ENCODE measurements at regions not wholly inside any gene's neighbourhood (a gene's known extent, or its start where the extent isn't known, plus 50 kb on each side); places are given as distances from the start of the nearest gene placed in this dataset.
"Not testable (repeated sequence)": the region's sequence is repeated elsewhere in the genome, so short reads cannot be mapped to it uniquely, and the experiment has no call there.

- no peak for DNase-seq
These were observed 59.9 kb downstream of the GPR65 start for GRCh38 chr14:88064841-88065240.

- no peak for DNase-seq
These were observed 64.7 kb downstream of the GPR65 start for GRCh38 chr14:88069677-88070076.

GRCh38 chr14:88075269-88075981, 70.5 kb downstream of the GPR65 start:
- DNase-seq = no peak

GRCh38 chr14:88078525-88078924, 73.6 kb downstream of the GPR65 start:
- DNase-seq = no peak

DNA sequence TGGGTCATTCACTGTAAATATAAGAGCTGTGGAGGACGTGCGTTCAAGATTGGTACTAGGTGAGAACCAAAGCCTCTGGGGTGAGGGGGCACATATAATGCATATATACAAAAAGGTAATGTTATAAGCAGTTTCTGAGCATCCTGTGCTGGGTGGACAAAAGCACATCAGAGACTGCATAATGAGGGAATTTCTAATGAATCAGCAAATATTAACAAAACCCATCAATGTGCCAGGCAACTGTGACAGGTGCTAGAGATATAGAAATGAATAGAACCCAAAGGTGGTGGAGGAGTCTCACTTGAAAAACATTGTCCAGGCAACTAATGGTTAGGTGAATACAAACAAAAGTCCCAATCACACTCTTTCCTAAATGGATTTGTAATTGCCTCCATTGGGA, 74.7 kb downstream of the GPR65 start:
- no peak for DNase-seq

GRCh38 chr14:88085736-88086135, 80.8 kb downstream of the GPR65 start:
- no peak for DNase-seq

- DNase-seq = no peak
These were observed 84.5 kb downstream of the GPR65 start for GRCh38 chr14:88089445-88089844.

DNA sequence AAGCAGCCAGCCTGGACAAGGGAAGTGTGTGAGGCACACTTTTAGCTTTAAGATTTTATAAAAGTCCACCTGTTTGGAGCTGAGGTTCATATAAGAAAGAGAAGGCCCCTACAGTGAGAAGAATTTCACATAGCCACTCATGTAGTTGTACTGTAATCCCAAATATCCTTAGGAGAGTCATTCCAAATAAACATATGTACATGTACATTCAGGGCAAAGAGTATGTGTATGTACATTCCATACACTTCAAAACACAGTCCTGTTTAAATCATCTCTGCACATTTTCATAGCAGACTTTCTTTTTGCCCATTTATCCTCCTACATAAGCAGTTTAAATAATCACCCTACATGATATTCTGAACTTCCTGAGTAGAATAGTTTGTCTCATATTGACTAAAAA, 87.6 kb downstream of the GPR65 start:
- no peak for DNase-seq

DNA sequence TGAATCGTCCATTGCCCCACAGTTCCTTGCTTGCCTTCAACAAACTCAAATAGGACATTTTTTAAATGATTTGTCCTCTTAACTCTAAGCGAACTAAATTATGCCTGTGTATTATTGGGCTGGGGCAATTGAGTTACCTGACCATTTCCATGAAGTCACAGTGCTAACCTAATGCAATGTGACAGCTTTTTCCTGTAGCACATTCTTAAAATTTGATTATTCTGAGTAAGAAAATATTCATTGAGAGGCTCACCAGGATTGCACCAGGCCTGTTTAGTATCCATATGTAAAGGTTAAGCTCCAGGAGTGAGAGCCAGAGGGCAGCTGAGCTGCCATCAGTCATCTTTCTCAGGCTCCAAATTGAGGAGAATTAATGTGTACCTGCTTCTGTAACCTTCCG, 90.9 kb downstream of the GPR65 start:
- no peak for DNase-seq

- DNase-seq = no peak
These were observed 93.2 kb downstream of the GPR65 start for GRCh38 chr14:88098163-88098562.

- DNase-seq = no peak
These were observed 99.8 kb downstream of the GPR65 start for GRCh38 chr14:88104710-88105109.

DNA sequence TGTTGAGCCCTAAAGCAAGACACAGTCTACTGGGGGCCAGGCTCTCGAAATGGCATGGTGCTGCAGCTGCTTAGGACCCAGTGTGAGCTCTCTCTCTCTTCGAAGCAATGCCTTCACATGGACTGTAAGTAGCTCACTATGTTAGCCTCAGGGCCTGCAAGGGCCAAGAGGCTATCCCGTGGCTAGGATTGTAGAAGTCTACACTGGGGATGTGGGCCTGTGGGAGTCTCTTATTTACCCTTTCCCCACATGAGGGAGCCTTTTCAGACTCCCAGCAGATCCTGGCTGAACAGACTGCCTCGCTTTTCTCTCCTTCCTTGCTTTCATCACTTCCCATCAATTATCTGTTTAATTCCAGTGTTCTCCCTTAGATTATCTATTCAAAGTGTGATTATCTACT, 101.4 kb downstream of the GPR65 start:
- no peak for DNase-seq

DNA sequence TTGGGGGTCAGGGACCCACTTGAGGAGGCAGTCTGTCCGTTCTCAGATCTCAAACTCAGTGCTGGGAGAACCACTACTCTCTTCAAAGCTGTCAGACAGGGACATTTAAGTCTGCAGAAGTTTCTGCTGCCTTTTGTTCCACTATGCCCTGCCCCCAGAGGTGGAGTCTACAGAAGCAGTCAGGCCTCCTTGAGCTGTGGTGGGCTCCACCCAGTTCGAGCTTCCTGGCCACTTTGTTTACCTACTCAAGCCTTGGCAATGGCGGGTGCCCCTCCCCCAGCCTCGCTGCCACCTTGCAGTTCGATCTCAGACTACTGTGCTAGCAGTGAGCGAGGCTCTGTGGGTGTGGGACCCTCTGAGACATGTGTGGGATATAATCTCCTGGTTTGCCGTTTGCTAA, 122.7 kb downstream of the GPR65 start:
- not testable (repeated sequence) for DNase-seq

GRCh38 chr14:88128816-88129215, 123.9 kb downstream of the GPR65 start:
- no peak for DNase-seq

GRCh38 chr14:88129306-88130056, 124.5 kb downstream of the GPR65 start:
- peak; percentile 34 for DNase-seq

DNA sequence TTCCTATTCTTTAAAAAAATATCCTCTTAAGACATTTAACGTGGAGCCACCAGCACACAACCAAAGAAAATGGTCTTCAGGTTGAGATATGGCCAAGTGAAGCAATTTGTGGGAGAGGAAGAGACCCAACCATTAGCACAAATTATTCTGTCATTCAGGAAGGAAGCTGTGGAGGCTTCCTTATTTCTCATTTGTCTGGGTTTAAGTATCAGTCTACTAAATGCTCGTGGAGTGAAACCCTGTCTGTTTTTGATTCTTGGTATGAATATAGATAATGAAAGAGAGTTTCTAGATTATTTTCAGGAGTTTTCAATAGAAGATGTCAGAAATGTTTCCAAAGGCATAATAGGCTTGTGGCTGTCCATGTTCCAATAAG, 125.1 kb downstream of the GPR65 start:
- DNase-seq = peak; percentile 16
